Fibroblast of pulmonary artery (primary cell): ENCODE measurements at regions not wholly inside any gene's neighbourhood (a gene's known extent, or its start where the extent isn't known, plus 50 kb on each side); places are given as distances from the start of the nearest gene placed in this dataset.

Experiments used
- DNase-seq: peaks from one replicate; pipeline ENCODE4 v3.0.0-alpha.2; 2010; ENCODE audit warnings: low read depth
- H3K4me3 ChIP-seq: replicated peaks from 2 replicates; pipeline ENCODE4 v1.5.1; 2011; ENCODE audit warnings: low read depth, mild to moderate bottlenecking, control low read depth, low read length, moderate library complexity
- CTCF ChIP-seq: IDR thresholded peaks from 2 replicates; pipeline ENCODE4 v1.5.1; 2011; ENCODE audit warnings: mild to moderate bottlenecking, control low read depth, low read length, inconsistent platforms; ENCODE audit errors: missing control alignments

- H3K4me3 ChIP-seq, result no peak overlapping the region
- no peak for TF ChIP-seq CTCF
- peak; percentile 56 for DNase-seq
Measured at GRCh38 chr13:40438999-40439797, 227.2 kb downstream of the FOXO1 start.

GRCh38 chr13:40439928-40440327, 226.5 kb downstream of the FOXO1 start:
- no peak for DNase-seq
- no peak for TF ChIP-seq CTCF
- H3K4me3 ChIP-seq, result no peak overlapping the region

GRCh38 chr13:40440990-40441820, 225.2 kb downstream of the FOXO1 start:
- no peak overlapping the region for H3K4me3 ChIP-seq
- DNase-seq, result peak; percentile 45
- TF ChIP-seq CTCF, result no peak

GRCh38 chr13:40442231-40442630, 224.2 kb downstream of the FOXO1 start:
- DNase-seq, result no peak
- no peak for TF ChIP-seq CTCF
- no peak overlapping the region for H3K4me3 ChIP-seq

- TF ChIP-seq CTCF, result no peak
- no peak for DNase-seq
- H3K4me3 ChIP-seq, result no peak overlapping the region
Measured at GRCh38 chr13:40442826-40443225, 223.6 kb downstream of the FOXO1 start.

GRCh38 chr13:40444241-40444640, 222.2 kb downstream of the FOXO1 start:
- no peak overlapping the region for H3K4me3 ChIP-seq
- TF ChIP-seq CTCF, result no peak
- no peak for DNase-seq
